Urothelium cell line (cell line): ENCODE measurements at regions not wholly inside any gene's neighbourhood (a gene's known extent, or its start where the extent isn't known, plus 50 kb on each side); places are given as distances from the start of the nearest gene placed in this dataset.
A peak's percentile ranks its signal among the peaks of the same experiment; 100 is the strongest.
"Not testable (repeated sequence)": the region's sequence is repeated elsewhere in the genome, so short reads cannot be mapped to it uniquely, and the experiment has no call there.

ENCODE experiments used
- DNase-seq: peaks from one replicate; pipeline ENCODE4 v3.0.0; 2011; ENCODE audit warnings: low spot score, mixed read lengths
- FAIRE-seq: peaks from 2 replicates; lab custom pipeline; 2011; peaks lifted over from hg19 to GRCh38; lab: Jason Lieb, UNC

DNA sequence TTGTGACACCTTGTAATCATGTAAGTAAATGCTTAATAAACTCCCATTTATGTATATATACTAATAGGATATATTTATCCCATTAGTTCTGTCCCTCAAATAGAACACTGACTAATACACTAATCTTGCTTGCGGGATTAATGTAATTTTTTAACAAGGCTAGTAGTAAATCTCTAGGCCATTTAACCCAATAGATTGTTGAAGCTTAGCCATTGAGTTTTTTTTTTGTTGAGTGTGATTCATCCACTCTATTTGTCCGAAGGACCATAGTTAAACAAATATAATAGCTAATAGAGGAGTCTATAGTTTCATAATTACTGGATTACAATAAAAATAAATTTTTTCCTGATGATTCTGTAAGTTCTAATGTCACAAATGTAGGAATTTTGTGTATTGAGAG lies 474.4 kb downstream of the CDH9 start:
- FAIRE-seq (no peak), DNase-seq (no peak)

- FAIRE-seq (no peak), DNase-seq (peak; percentile 8)
These were observed 485.3 kb downstream of the CDH9 start for GRCh38 chr5:26553079-26553478.

DNA sequence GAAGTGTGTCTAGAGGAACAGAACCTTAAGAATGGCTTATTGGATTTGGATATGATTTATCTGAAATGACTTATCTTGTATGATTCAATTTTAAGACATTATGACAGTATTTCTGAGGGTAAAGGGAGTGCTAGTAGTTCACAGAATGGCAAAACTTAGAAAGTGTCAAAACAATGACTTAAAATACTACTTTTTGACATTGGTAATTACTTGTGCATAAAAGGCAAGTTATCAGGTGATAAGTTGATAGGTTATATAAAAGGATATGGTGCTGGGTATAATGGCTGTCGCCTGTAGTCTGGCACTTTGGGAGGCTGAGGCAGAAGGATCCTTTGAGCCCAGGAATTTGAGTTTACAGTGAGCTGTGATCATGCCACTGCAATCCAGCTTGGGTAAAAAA lies 494.4 kb downstream of the CDH9 start:
- DNase-seq (no peak), FAIRE-seq (no peak)

DNA sequence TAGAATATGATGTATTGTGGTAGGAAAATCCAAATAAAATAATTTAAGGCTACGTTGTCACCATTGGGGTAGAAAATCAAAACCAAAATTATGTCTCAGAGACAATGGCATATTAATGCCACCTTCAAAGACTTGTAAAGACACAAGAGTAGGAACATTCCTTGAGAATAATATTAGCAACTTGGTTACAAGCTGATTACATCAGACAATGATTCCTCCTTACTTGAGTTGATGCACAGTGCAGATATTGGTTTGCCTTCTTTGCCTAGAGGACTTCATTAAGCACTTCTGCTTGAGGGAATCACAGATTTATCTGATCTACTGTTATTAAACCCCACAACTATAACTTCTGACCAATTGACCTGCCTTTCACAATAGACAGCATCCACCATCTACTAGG lies 500.2 kb downstream of the CDH9 start:
- FAIRE-seq (no peak), DNase-seq (no peak)

GRCh38 chr5:26535215-26535614 lies 503.2 kb downstream of the CDH9 start:
- FAIRE-seq (no peak), DNase-seq (no peak)

GRCh38 chr5:26530305-26530704 lies 508.1 kb downstream of the CDH9 start:
- DNase-seq: no peak
- FAIRE-seq: no peak

GRCh38 chr5:26519245-26519644 lies 519.1 kb downstream of the CDH9 start:
- DNase-seq (no peak), FAIRE-seq (no peak)

DNA sequence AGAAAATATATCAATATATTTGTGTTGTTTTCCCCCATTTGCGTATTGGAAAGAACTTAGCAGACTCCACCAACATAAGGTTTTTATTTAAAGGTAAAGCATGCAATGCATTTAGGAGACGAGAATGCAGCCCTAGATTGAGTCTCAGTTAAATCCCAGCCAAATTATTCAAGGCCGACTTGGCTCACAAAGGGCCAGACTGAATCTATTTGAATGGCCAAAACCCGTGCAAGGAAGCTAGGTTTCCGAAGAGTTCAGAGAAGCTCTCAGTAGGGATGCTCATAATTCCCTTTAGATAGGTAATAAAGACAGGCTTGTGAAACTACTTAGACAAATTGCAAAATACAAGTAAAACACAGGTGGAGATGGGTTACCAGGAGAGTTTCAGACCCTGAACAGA lies 520.3 kb downstream of the CDH9 start:
- DNase-seq (no peak), FAIRE-seq (no peak)

DNA sequence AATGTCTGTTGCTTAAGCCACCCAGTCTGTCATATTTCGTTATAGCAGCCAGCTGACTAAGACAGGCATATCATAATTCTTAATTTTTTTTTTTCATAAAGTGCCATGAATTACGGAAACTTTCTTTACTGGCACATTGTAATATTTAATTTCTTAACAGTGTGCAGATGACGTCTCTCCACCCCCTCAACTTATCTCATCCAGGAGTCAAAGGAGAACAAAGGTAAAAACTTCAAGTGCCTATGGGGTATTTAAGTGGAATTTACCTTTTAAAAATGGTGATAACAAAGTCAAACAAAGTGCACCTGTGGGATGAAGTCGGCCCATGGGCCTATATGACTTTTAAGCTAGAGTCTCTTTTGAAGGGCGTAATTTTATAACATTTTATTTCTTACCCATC lies 539.4 kb downstream of the CDH9 start:
- DNase-seq (no peak), FAIRE-seq (no peak)

DNA sequence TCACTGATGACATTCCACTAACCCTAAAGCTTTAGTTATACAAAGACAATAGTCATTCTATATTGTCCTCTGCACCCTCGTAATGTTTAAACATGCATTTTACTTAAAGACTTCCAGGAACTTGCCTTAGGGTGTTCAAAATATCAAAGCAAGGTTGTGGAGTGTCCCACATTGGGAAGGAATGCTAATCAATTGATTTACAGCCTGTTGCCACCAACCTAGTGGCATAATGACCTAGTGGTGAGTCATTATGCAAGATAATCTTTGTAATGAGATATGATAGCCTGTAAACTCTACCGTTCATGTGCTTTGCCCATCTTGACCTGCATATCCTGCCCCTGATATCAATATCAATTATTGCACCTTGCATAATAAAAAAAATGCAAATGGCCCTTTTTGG lies 542.9 kb downstream of the CDH9 start:
- no peak for DNase-seq
- FAIRE-seq: peak; percentile 63

- FAIRE-seq: no peak
- no peak for DNase-seq
These were observed 545.4 kb downstream of the CDH9 start for GRCh38 chr5:26492906-26493459.

DNA sequence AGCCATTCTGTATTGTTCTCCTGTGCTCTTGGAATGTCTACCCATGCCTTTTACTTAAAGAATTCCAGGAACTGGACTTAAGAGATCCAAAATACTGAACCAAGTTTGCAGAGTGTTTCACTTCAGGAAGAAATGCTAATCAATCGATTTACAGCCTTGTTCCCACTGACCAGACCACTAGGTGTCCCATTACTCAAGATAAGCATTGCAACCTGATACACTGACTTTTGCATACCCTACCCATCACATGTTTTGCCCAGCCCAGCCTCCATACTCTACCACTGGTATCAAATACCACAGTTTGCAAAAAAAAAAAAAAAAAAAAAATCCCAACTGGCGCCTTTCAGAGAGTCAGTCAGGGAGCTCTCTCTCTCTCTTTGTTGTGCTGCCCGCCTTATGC lies 550.8 kb downstream of the CDH9 start:
- no peak for FAIRE-seq
- DNase-seq: no peak

DNA sequence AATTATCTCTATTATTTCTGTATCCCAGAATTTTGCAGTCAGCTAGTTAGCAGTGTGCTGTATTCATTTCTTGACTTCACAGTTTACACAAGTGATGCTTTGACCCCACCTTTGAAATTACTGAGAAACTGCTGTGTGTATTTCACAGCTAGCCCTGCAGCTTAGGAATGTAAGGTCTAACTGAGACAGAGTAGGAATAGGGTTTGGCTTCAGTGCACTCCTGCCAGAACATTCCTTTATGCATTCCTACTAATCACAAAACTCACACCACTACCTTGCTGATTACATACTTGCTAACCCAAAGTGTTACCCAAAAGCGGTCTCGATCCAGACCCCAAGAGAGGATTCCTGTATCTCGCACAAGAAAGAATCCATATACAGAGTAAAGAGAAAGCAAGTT lies 551.8 kb downstream of the CDH9 start:
- FAIRE-seq (no peak), DNase-seq (no peak)

GRCh38 chr5:26485146-26485860 lies 553.1 kb downstream of the CDH9 start:
- not testable (repeated sequence) for FAIRE-seq, DNase-seq

GRCh38 chr5:26482810-26483375 lies 555.5 kb downstream of the CDH9 start:
- FAIRE-seq: peak; percentile 5
- DNase-seq: peak; percentile 66

DNA sequence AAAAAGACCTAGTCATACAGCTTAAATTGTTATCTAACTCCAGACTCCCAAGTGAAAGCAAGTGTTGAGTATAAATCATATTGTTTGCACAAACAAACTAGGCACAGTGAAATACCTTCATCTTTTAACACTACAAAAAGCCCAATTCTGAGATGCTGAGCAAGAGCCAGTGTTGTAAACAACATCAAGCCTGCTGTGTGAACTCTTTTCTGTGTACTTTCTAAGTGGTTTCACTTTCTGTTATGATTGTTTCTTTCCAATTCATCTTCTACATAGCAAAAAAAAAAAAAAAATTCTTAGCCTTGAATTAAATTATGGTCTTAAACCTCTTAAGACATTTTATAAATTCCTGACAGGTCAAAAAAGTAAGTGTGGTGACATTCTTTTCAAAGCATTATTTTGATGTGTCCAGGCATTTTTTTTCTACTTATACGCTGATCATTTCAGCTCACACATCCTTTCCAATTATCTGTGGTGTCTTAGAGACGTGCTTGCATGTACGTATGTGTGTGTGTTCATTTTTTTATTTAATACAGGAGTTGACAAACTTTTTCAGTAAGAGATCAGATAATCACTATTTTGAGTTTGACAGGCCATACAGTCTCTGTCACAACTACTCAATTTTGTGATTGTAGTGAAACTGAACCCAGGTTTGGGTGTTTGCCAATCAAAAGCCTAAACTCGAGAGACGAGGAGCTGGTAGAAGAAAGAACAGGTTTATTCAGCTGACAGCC lies 556.1 kb downstream of the CDH9 start:
- FAIRE-seq: no peak
- DNase-seq: no peak

- FAIRE-seq: no peak
- no peak for DNase-seq
These were observed 567.9 kb downstream of the CDH9 start for GRCh38 chr5:26470439-26470838.

- no peak for FAIRE-seq
- DNase-seq: no peak
These were observed 599.3 kb downstream of the CDH9 start for GRCh38 chr5:26439121-26439520.

GRCh38 chr5:26434688-26435087 lies 603.7 kb downstream of the CDH9 start:
- FAIRE-seq: no peak

GRCh38 chr5:26432386-26432785 lies 606.0 kb downstream of the CDH9 start:
- DNase-seq (no peak), FAIRE-seq (no peak)

More at GRCh38 chr5:26434688-26435087, 603.7 kb downstream of the CDH9 start:
- DNase-seq: no peak

- DNase-seq (no peak), FAIRE-seq (no peak)
These were observed 608.1 kb downstream of the CDH9 start for GRCh38 chr5:26430323-26430722.

DNA sequence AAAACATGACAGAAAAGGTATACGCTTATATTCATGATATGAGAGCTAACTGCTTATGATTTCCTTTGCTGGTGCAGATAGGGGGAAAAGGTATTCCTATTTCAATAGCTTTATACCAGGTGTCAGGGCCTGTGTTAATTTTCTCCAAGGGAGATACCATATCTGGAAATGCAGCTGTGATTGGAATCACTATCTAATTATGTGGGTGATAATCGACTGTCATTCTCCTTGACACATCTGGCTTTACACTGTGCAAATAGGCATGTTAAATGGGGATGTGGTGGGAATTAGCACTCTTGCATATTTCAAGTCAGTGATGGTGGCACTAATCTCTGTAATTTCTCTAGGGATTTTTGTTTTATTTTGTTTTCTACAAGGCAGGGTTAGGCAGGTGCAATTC lies 611.1 kb downstream of the CDH9 start:
- no peak for DNase-seq

More for the DNA sequence above, 611.1 kb downstream of the CDH9 start:
- FAIRE-seq: peak; percentile 62
